ENCODE measurements at regions not wholly inside any gene's neighbourhood (a gene's known extent, or its start where the extent isn't known, plus 50 kb on each side); places are given as distances from the start of the nearest gene placed in this dataset.

DNA sequence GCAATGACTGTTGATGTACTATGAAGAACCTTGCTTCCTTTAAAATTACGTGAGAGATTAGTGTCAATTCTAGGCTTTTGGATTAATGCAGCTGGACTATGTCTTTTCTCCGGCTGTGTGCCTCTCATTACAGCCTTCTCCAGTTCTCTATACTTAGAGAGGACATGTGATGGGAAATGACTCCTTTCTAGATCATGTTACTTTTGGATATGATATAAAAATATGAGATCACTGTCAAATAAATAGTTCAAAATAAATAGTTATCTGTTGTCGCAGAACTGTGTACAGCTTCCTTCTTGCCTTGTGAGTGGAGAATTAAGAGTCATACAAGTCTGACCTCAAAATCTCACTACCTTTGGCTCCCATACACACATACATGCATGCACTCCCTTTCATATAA lies 592.4 kb downstream of the DIPK2A start:
- no peaks in the 10 kb centered on the region for H3K36me3 ChIP-seq (ENCODE audit: control insufficient read depth in 2 of 2, extremely low read depth in 1 of 2, insufficient read depth in 2 of 2, low read length in 2 of 2)
- no peaks in the 10 kb centered on the region for H3K9me3 ChIP-seq (ENCODE audit: control insufficient read depth, low read depth, low read length)
- no peak for FAIRE-seq
- no peak overlapping the region for H3K9ac ChIP-seq (ENCODE audit: control insufficient read depth, extremely low read depth, insufficient read depth, low read length)
- H3K4me3 ChIP-seq (ENCODE audit: control insufficient read depth in 2 of 3, extremely low read depth in 1 of 3, insufficient read depth in 2 of 3, low read depth in 1 of 3, low read length in 3 of 3): no peak overlapping the region
- no peaks in the 10 kb centered on the region for H3K27me3 ChIP-seq (ENCODE audit: control insufficient read depth, extremely low read depth, insufficient read depth, low read length)
- DNase-seq (ENCODE audit: low read depth, low spot score): no peak
- no peak overlapping the region for H2AFZ ChIP-seq (ENCODE audit: control insufficient read depth, low read length)
- no peaks in the 10 kb centered on the region for H3K9me1 ChIP-seq (ENCODE audit: control insufficient read depth, extremely low read depth, insufficient read depth, low read length)
- dilution Hi-C loops (cut with MboI; ENCODE audit: extremely low pct_ligation_motif_present, low sequenced_read_pairs): no loop called here
- no peaks in the 10 kb centered on the region for H3K4me1 ChIP-seq (ENCODE audit: control insufficient read depth, extremely low read depth, insufficient read depth, low read length)
- TF ChIP-seq, protein P1, sequence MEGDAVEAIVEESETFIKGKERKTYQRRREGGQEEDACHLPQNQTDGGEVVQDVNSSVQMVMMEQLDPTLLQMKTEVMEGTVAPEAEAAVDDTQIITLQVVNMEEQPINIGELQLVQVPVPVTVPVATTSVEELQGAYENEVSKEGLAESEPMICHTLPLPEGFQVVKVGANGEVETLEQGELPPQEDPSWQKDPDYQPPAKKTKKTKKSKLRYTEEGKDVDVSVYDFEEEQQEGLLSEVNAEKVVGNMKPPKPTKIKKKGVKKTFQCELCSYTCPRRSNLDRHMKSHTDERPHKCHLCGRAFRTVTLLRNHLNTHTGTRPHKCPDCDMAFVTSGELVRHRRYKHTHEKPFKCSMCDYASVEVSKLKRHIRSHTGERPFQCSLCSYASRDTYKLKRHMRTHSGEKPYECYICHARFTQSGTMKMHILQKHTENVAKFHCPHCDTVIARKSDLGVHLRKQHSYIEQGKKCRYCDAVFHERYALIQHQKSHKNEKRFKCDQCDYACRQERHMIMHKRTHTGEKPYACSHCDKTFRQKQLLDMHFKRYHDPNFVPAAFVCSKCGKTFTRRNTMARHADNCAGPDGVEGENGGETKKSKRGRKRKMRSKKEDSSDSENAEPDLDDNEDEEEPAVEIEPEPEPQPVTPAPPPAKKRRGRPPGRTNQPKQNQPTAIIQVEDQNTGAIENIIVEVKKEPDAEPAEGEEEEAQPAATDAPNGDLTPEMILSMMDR (optimal IDR thresholded peaks at IDR 0.05 in 1 of 3, IDR thresholded peaks at IDR 0.05 in 1 of 3, conservative IDR thresholded peaks at IDR 0.05 in 1 of 3; ENCODE audit: extremely low read depth in 1 of 3, insufficient read depth in 2 of 3, low read length in 3 of 3): no peak
- TF ChIP-seq EZH2 (IDR thresholded peaks at IDR 0.05; ENCODE audit: low read length): no peak
- H3K4me2 ChIP-seq (ENCODE audit: control insufficient read depth, extremely low read depth, insufficient read depth, low read depth, low read length): no peak overlapping the region
- no peaks in the 10 kb centered on the region for H3K79me2 ChIP-seq (ENCODE audit: control insufficient read depth, insufficient read depth, low read length)
- no peaks in the 10 kb centered on the region for H4K20me1 ChIP-seq (ENCODE audit: control insufficient read depth, extremely low read depth, insufficient read depth, low read length)
- H3K27ac ChIP-seq (ENCODE audit: control insufficient read depth, insufficient read depth, low read length): no peak overlapping the region

DNA sequence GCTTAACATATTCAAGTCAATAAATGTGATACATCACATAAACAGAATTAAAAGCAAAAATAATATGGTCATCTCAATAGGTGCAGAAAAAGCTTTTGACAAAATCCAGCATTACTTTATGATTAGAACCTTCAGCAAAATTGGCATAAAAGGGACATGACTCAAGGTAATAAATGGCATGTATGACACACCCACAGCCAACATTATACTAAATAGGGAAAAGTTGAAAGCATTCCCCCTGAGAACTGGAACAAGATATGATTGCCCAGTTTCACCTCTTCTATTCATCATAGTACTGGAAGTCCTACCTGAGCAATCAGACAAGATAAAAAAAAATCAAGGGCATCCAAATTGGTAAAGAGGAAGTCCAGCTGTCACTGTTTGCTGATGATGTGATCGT lies 594.7 kb downstream of the DIPK2A start:
- dilution Hi-C loops (cut with MboI; ENCODE audit: extremely low pct_ligation_motif_present, low sequenced_read_pairs): no loop called here

More for the DNA sequence above, 594.7 kb downstream of the DIPK2A start:
- Histone ChIP-seq H3K36me3 (ENCODE audit: control insufficient read depth in 2 of 2, extremely low read depth in 1 of 2, insufficient read depth in 2 of 2, low read length in 2 of 2) (no peaks in the 10 kb centered on the region), H3K4me1 (ENCODE audit: control insufficient read depth, extremely low read depth, insufficient read depth, low read length) (no peaks in the 10 kb centered on the region), H3K27ac (ENCODE audit: control insufficient read depth, insufficient read depth, low read length) (no peak overlapping the region), H3K79me2 (ENCODE audit: control insufficient read depth, insufficient read depth, low read length) (no peaks in the 10 kb centered on the region), H2AFZ (ENCODE audit: control insufficient read depth, low read length) (no peak overlapping the region), H3K9me1 (ENCODE audit: control insufficient read depth, extremely low read depth, insufficient read depth, low read length) (no peaks in the 10 kb centered on the region), H4K20me1 (ENCODE audit: control insufficient read depth, extremely low read depth, insufficient read depth, low read length) (no peaks in the 10 kb centered on the region), H3K9ac (ENCODE audit: control insufficient read depth, extremely low read depth, insufficient read depth, low read length) (no peak overlapping the region), H3K4me3 (ENCODE audit: control insufficient read depth in 2 of 3, extremely low read depth in 1 of 3, insufficient read depth in 2 of 3, low read depth in 1 of 3, low read length in 3 of 3) (no peak overlapping the region), H3K27me3 (ENCODE audit: control insufficient read depth, extremely low read depth, insufficient read depth, low read length) (no peaks in the 10 kb centered on the region), H3K4me2 (ENCODE audit: control insufficient read depth, extremely low read depth, insufficient read depth, low read depth, low read length) (no peak overlapping the region), H3K9me3 (ENCODE audit: control insufficient read depth, low read depth, low read length) (no peaks in the 10 kb centered on the region)
- TF ChIP-seq EZH2 (IDR thresholded peaks at IDR 0.05; ENCODE audit: low read length): no peak
- TF ChIP-seq, protein P1 (optimal IDR thresholded peaks at IDR 0.05 in 1 of 3, IDR thresholded peaks at IDR 0.05 in 1 of 3, conservative IDR thresholded peaks at IDR 0.05 in 1 of 3; ENCODE audit: extremely low read depth in 1 of 3, insufficient read depth in 2 of 3, low read length in 3 of 3): no peak
- no peak for DNase-seq (ENCODE audit: low read depth, low spot score)
- FAIRE-seq: no peak
